ENCODE measurements at regions not wholly inside any gene's neighbourhood (a gene's known extent, or its start where the extent isn't known, plus 50 kb on each side); places are given as distances from the start of the nearest gene placed in this dataset.

- no peak for DNase-seq
Measured at GRCh38 chr12:107894589-107894988, 120.1 kb downstream of the ASCL4 start.

- no peak for DNase-seq
Measured at GRCh38 chr12:107895966-107896365, 121.5 kb downstream of the ASCL4 start.

- no peak for DNase-seq
Measured at GRCh38 chr12:107900588-107900987, 126.1 kb downstream of the ASCL4 start.

- peak; percentile 30 for DNase-seq
Measured at GRCh38 chr12:107903341-107904061, 129.0 kb downstream of the ASCL4 start.

GRCh38 chr12:107906707-107907106, 132.2 kb downstream of the ASCL4 start:
- no peak for DNase-seq

GRCh38 chr12:107912421-107913004, 138.0 kb downstream of the ASCL4 start:
- peak; percentile 61 for DNase-seq

- DNase-seq: no peak
Measured at GRCh38 chr12:107914460-107914977, 140.0 kb downstream of the ASCL4 start.

- no peak for DNase-seq
Measured at GRCh38 chr12:107917912-107918800, 143.7 kb downstream of the ASCL4 start.

GRCh38 chr12:107921062-107921461, 146.6 kb downstream of the ASCL4 start:
- DNase-seq: no peak

- DNase-seq: no peak
Measured at GRCh38 chr12:107925125-107925524, 150.6 kb downstream of the ASCL4 start.

- DNase-seq: no peak
Measured at GRCh38 chr12:107929436-107929835, 154.9 kb downstream of the ASCL4 start.

GRCh38 chr12:107931761-107932160, 157.3 kb downstream of the ASCL4 start:
- no peak for DNase-seq

- DNase-seq: no peak
Measured at GRCh38 chr12:107938446-107938845, 163.9 kb downstream of the ASCL4 start.

GRCh38 chr12:107948391-107948945, 174.0 kb downstream of the ASCL4 start:
- no peak for DNase-seq

- DNase-seq: no peak
Measured at GRCh38 chr12:107951024-107951423, 176.5 kb downstream of the ASCL4 start.

- no peak for DNase-seq
Measured at GRCh38 chr12:107955966-107956643, 173.0 kb upstream of the WSCD2 start.

GRCh38 chr12:107957459-107957858, 171.6 kb upstream of the WSCD2 start:
- DNase-seq: no peak

GRCh38 chr12:107963635-107964034, 165.5 kb upstream of the WSCD2 start:
- no peak for DNase-seq

GRCh38 chr12:107967170-107967569, 161.9 kb upstream of the WSCD2 start:
- no peak for DNase-seq

- no peak for DNase-seq
Measured at GRCh38 chr12:107973950-107974349, 155.1 kb upstream of the WSCD2 start.

- no peak for DNase-seq
Measured at GRCh38 chr12:107976331-107976730, 152.8 kb upstream of the WSCD2 start.

- DNase-seq: no peak
Measured at GRCh38 chr12:107978201-107978600, 150.9 kb upstream of the WSCD2 start.

- DNase-seq: no peak
Measured at GRCh38 chr12:107978641-107979040, 150.4 kb upstream of the WSCD2 start.
